ENCODE measurements at regions not wholly inside any gene's neighbourhood (a gene's known extent, or its start where the extent isn't known, plus 50 kb on each side); places are given as distances from the start of the nearest gene placed in this dataset.

DNA sequence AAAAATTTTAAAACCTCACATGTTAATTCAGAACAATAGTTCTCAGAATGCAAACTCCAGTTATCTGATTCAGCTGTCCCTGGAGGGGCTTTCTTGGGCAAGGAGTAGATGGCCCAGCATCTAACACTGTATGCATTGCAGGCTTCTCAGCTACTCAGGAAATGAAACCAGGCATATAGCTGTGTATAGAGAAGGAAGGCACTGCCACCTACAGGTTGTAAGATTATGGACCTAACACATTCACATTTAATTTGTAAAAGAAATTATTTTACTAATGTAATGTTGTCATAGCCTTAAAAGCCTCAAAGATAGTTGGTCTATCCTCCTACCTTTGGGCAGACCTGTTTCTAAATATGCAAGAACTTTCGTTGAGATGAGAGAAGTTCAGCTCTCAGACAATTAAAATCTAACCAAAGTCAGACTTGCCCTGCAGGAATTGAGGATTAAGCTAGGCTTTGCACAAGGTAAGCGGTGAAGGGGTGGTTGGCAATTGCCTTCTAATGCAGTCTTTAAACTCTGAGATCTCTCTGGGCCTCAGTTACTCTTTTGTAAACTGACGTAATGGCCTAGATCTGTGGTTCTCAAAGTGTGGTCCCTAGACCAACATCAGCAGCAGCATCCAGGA, 132.8 kb upstream of the SLC24A5 start:
- TF ChIP-seq, protein P1, sequence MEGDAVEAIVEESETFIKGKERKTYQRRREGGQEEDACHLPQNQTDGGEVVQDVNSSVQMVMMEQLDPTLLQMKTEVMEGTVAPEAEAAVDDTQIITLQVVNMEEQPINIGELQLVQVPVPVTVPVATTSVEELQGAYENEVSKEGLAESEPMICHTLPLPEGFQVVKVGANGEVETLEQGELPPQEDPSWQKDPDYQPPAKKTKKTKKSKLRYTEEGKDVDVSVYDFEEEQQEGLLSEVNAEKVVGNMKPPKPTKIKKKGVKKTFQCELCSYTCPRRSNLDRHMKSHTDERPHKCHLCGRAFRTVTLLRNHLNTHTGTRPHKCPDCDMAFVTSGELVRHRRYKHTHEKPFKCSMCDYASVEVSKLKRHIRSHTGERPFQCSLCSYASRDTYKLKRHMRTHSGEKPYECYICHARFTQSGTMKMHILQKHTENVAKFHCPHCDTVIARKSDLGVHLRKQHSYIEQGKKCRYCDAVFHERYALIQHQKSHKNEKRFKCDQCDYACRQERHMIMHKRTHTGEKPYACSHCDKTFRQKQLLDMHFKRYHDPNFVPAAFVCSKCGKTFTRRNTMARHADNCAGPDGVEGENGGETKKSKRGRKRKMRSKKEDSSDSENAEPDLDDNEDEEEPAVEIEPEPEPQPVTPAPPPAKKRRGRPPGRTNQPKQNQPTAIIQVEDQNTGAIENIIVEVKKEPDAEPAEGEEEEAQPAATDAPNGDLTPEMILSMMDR (IDR thresholded peaks at IDR 0.05; ENCODE audit: insufficient read depth, low read depth, low read length) = peak; percentile 75
- TF ChIP-seq EZH2 (IDR thresholded peaks at IDR 0.05; ENCODE audit: insufficient read depth, low read length) = no peak
